HG03558 (cell line): ENCODE measurements at regions not wholly inside any gene's neighbourhood (a gene's known extent, or its start where the extent isn't known, plus 50 kb on each side); places are given as distances from the start of the nearest gene placed in this dataset.
"Not testable (repeated sequence)": the region's sequence is repeated elsewhere in the genome, so short reads cannot be mapped to it uniquely, and the experiment has no call there.

Experiments
- ATAC-seq: cut with Tn5 transposase; IDR thresholded peaks from one replicate; pipeline ENCODE4 v1.9.1; 2021; ENCODE audit warnings: moderate number of reproducible peaks; ENCODE audit not compliant: unreplicated experiment; ENCODE audit errors: extremely low read depth

- ATAC-seq: no peak
Observed at GRCh38 chr5:75002271-75002670, 50.1 kb downstream of the GCNT4 start.

- no peak for ATAC-seq
Observed at GRCh38 chr5:74995926-74996325, 56.4 kb downstream of the GCNT4 start.

- no peak for ATAC-seq
Observed at GRCh38 chr5:74994826-74995225, 57.5 kb downstream of the GCNT4 start.

- ATAC-seq: no peak
Observed at GRCh38 chr5:74993743-74994142, 58.6 kb downstream of the GCNT4 start.

- no peak for ATAC-seq
Observed at GRCh38 chr5:74992791-74993190, 59.6 kb downstream of the GCNT4 start.

GRCh38 chr5:74991522-74991921 is 60.8 kb downstream of the GCNT4 start:
- no peak for ATAC-seq

GRCh38 chr5:74990194-74990593 is 62.2 kb downstream of the GCNT4 start:
- no peak for ATAC-seq

- ATAC-seq: no peak
Observed at GRCh38 chr5:74988273-74988983, 63.9 kb downstream of the GCNT4 start.

- no peak for ATAC-seq
Observed at GRCh38 chr5:74978345-74978744, 74.0 kb downstream of the GCNT4 start.

GRCh38 chr5:74977471-74977870 is 74.9 kb downstream of the GCNT4 start:
- no peak for ATAC-seq

- ATAC-seq: no peak
Observed at GRCh38 chr5:74976651-74977050, 75.7 kb downstream of the GCNT4 start.

- no peak for ATAC-seq
Observed at GRCh38 chr5:74975582-74975981, 76.8 kb downstream of the GCNT4 start.

GRCh38 chr5:74974451-74975091 is 77.8 kb downstream of the GCNT4 start:
- ATAC-seq: no peak

- no peak for ATAC-seq
Observed at GRCh38 chr5:74973694-74974093, 78.7 kb downstream of the GCNT4 start.

- ATAC-seq: no peak
Observed at GRCh38 chr5:74971947-74972460, 80.4 kb downstream of the GCNT4 start.

- not testable (repeated sequence) for ATAC-seq
Observed at GRCh38 chr5:74970891-74971290, 81.5 kb downstream of the GCNT4 start.

- no peak for ATAC-seq
Observed at GRCh38 chr5:74969726-74970125, 82.6 kb downstream of the GCNT4 start.

GRCh38 chr5:74966141-74967026 is 86.0 kb downstream of the GCNT4 start:
- no peak for ATAC-seq

- ATAC-seq: no peak
Observed at GRCh38 chr5:74963407-74963806, 89.0 kb downstream of the GCNT4 start.

- no peak for ATAC-seq
Observed at GRCh38 chr5:74957906-74958305, 91.7 kb upstream of the FAM169A start.
